Stimulated activated naive CD4-positive, alpha-beta T cell (primary cell): ENCODE measurements at regions not wholly inside any gene's neighbourhood (a gene's known extent, or its start where the extent isn't known, plus 50 kb on each side); places are given as distances from the start of the nearest gene placed in this dataset.

ENCODE experiments used
- DNase-seq, 6 experiments: peaks; one replicate each; lab custom pipeline; 2025; lab: John Stamatoyannopoulos, UW

- DNase-seq: no peak
Measured at GRCh38 chr9:15113288-15113687, 193.7 kb downstream of the TTC39B start.

GRCh38 chr9:15111071-15111470 is 195.9 kb downstream of the TTC39B start:
- no peak for DNase-seq

GRCh38 chr9:15104826-15105420 is 194.7 kb upstream of the FREM1 start:
- peak in 5 of 6 experiments; percentile 18 to 71 (median 23) for DNase-seq

GRCh38 chr9:15103290-15103689 is 193.1 kb upstream of the FREM1 start:
- DNase-seq: no peak

GRCh38 chr9:15101095-15101494 is 190.9 kb upstream of the FREM1 start:
- no peak for DNase-seq

GRCh38 chr9:15100571-15100970 is 190.3 kb upstream of the FREM1 start:
- DNase-seq: no peak

GRCh38 chr9:15096972-15097371 is 186.7 kb upstream of the FREM1 start:
- DNase-seq: no peak

- no peak for DNase-seq
Measured at GRCh38 chr9:15086778-15087324, 176.6 kb upstream of the FREM1 start.

- no peak for DNase-seq
Measured at GRCh38 chr9:15086156-15086763, 176.0 kb upstream of the FREM1 start.

- no peak for DNase-seq
Measured at GRCh38 chr9:15081021-15081753, 171.0 kb upstream of the FREM1 start.

- DNase-seq: no peak
Measured at GRCh38 chr9:15080401-15080800, 170.2 kb upstream of the FREM1 start.

- no peak for DNase-seq
Measured at GRCh38 chr9:15079989-15080388, 169.8 kb upstream of the FREM1 start.

GRCh38 chr9:15077946-15078729 is 167.9 kb upstream of the FREM1 start:
- no peak for DNase-seq

GRCh38 chr9:15073620-15074019 is 163.4 kb upstream of the FREM1 start:
- no peak for DNase-seq

GRCh38 chr9:15070716-15071115 is 160.5 kb upstream of the FREM1 start:
- no peak for DNase-seq

- DNase-seq: no peak
Measured at GRCh38 chr9:15069106-15069505, 158.9 kb upstream of the FREM1 start.

GRCh38 chr9:15068261-15068660 is 158.0 kb upstream of the FREM1 start:
- DNase-seq: no peak

- no peak for DNase-seq
Measured at GRCh38 chr9:15059003-15059402, 148.8 kb upstream of the FREM1 start.

- no peak for DNase-seq
Measured at GRCh38 chr9:15058236-15058635, 148.0 kb upstream of the FREM1 start.

GRCh38 chr9:15055284-15055683 is 145.1 kb upstream of the FREM1 start:
- DNase-seq: peak in 1 of 6 experiments; percentile 1

GRCh38 chr9:15048772-15049171 is 138.5 kb upstream of the FREM1 start:
- DNase-seq: no peak

- no peak for DNase-seq
Measured at GRCh38 chr9:15047028-15047551, 136.9 kb upstream of the FREM1 start.
